H9 (cell line): ENCODE measurements at regions not wholly inside any gene's neighbourhood (a gene's known extent, or its start where the extent isn't known, plus 50 kb on each side); places are given as distances from the start of the nearest gene placed in this dataset.
"Not testable (repeated sequence)": the region's sequence is repeated elsewhere in the genome, so short reads cannot be mapped to it uniquely, and the experiment has no call there.

Experiments used
- DNase-seq: peaks from one replicate; pipeline ENCODE4 v3.0.0-alpha.2; 2017
- H2AFZ ChIP-seq: one replicate; pipeline ENCODE4 v1.6.1; 2013; ENCODE audit warnings: mild to moderate bottlenecking, low read length, control low read depth, moderate library complexity
- H2AK5ac ChIP-seq: 2 replicates; pipeline ENCODE4 v1.6.1; 2013; ENCODE audit warnings: low read length, control low read depth, mixed read lengths; ENCODE audit not compliant: insufficient read length
- H2BK120ac ChIP-seq: one replicate; pipeline ENCODE4 v1.6.1; 2013; ENCODE audit warnings: low read depth, mild to moderate bottlenecking, low read length, control low read depth, inconsistent platforms; ENCODE audit not compliant: poor library complexity, severe bottlenecking
- H2BK12ac ChIP-seq: 2 replicates; pipeline ENCODE4 v1.6.1; 2013; ENCODE audit warnings: low read length, control low read depth, mixed read lengths, low read depth; ENCODE audit not compliant: insufficient read length
- H2BK15ac ChIP-seq: 2 replicates; pipeline ENCODE4 v1.6.1; 2013; ENCODE audit warnings: low read depth, low read length, control low read depth
- H2BK20ac ChIP-seq: one replicate; pipeline ENCODE4 v1.6.1; 2013; ENCODE audit warnings: low read depth, mild to moderate bottlenecking, low read length, control low read depth, inconsistent platforms; ENCODE audit not compliant: poor library complexity, severe bottlenecking
- H2BK5ac ChIP-seq: 2 replicates; pipeline ENCODE4 v1.6.1; 2013; ENCODE audit warnings: low read length, control low read depth, mixed read lengths; ENCODE audit not compliant: insufficient read length
- H3K14ac ChIP-seq: 2 replicates; pipeline ENCODE4 v1.6.1; 2013; ENCODE audit warnings: low read length, control low read depth; ENCODE audit not compliant: insufficient read depth
- H3K18ac ChIP-seq: 2 replicates; pipeline ENCODE4 v1.6.1; 2013; ENCODE audit warnings: low read depth, mild to moderate bottlenecking, mixed read lengths, low read length, control low read depth; ENCODE audit not compliant: insufficient read length
- H3K23ac ChIP-seq: 2 replicates; pipeline ENCODE4 v1.6.1; 2013; ENCODE audit warnings: low read length, control low read depth, mixed read lengths, low read depth; ENCODE audit not compliant: insufficient read length
- H3K23me2 ChIP-seq: 2 replicates; pipeline ENCODE4 v1.6.1; 2013; ENCODE audit warnings: low read depth, mild to moderate bottlenecking, mixed read lengths, low read length, control low read depth; ENCODE audit not compliant: insufficient read length, poor library complexity, severe bottlenecking
- H3K27ac ChIP-seq: 2 replicates; pipeline ENCODE4 v1.5.1; 2013; ENCODE audit warnings: low read length, control low read depth, mixed read lengths, low read depth; ENCODE audit not compliant: insufficient read length
- H3K27me3 ChIP-seq: 2 replicates; pipeline ENCODE4 v1.6.1; 2013; ENCODE audit warnings: low read length, control low read depth, inconsistent platforms; ENCODE audit not compliant: insufficient read depth
- H3K4ac ChIP-seq: 2 replicates; pipeline ENCODE4 v1.6.1; 2013; ENCODE audit warnings: low read depth, mild to moderate bottlenecking, control low read depth, inconsistent platforms, low read length, moderate library complexity
- H3K4me1 ChIP-seq: 2 replicates; pipeline ENCODE4 v1.6.1; 2013; ENCODE audit warnings: low read length, control low read depth, inconsistent platforms; ENCODE audit not compliant: insufficient read depth
- H3K4me2 ChIP-seq: 2 replicates; pipeline ENCODE4 v1.6.1; 2013; ENCODE audit warnings: low read length, control low read depth, mixed read lengths; ENCODE audit not compliant: insufficient read length, insufficient read depth
- H3K56ac ChIP-seq: 2 replicates; pipeline ENCODE4 v1.6.1; 2013; ENCODE audit warnings: low read depth, mild to moderate bottlenecking, mixed read lengths, low read length, control low read depth; ENCODE audit not compliant: insufficient read length
- H3K79me1 ChIP-seq: 2 replicates; pipeline ENCODE4 v1.6.1; 2013; ENCODE audit warnings: low read depth, mild to moderate bottlenecking, moderate library complexity, low read length, control low read depth, inconsistent platforms; ENCODE audit not compliant: insufficient read depth, poor library complexity, severe bottlenecking
- H3K79me2 ChIP-seq: 2 replicates; pipeline ENCODE4 v1.6.1; 2013; ENCODE audit warnings: low read length, control low read depth, inconsistent platforms; ENCODE audit not compliant: insufficient read depth
- H3K9ac ChIP-seq: 2 replicates; pipeline ENCODE4 v1.6.1; 2013; ENCODE audit warnings: low read length, control low read depth, mixed read lengths; ENCODE audit not compliant: insufficient read length; ENCODE audit errors: extremely low read depth
- H3K9me3 ChIP-seq: one replicate; pipeline ENCODE4 v1.6.1; 2013; ENCODE audit warnings: low read depth, low read length, inconsistent platforms; ENCODE audit not compliant: control insufficient read depth
- H3T11ph ChIP-seq: one replicate; pipeline ENCODE4 v1.6.1; 2013; ENCODE audit warnings: mild to moderate bottlenecking, low read length, control low read depth, inconsistent platforms
- H4K20me1 ChIP-seq: one replicate; pipeline ENCODE4 v1.6.1; 2013; ENCODE audit not compliant: control insufficient read depth, insufficient read length, insufficient read depth
- H4K5ac ChIP-seq: 2 replicates; pipeline ENCODE4 v1.6.1; 2013; ENCODE audit warnings: low read depth, mild to moderate bottlenecking, mixed read lengths, low read length, control low read depth; ENCODE audit not compliant: insufficient read length
- H4K8ac ChIP-seq: replicated peaks from 2 replicates; pipeline ENCODE4 v1.6.1; 2013; ENCODE audit warnings: low read length, control low read depth, mixed read lengths, low read depth; ENCODE audit not compliant: insufficient read length
- H4K91ac ChIP-seq: 2 replicates; pipeline ENCODE4 v1.6.1; 2013; ENCODE audit warnings: low read depth, mild to moderate bottlenecking, moderate library complexity, mixed read lengths, low read length, control low read depth; ENCODE audit not compliant: insufficient read length
- H3K27ac Mint-ChIP-seq, 3 experiments: 2 replicates in 2 of 3; 3 replicates in 1 of 3; pipeline ENCODE4 v1.8.0; 2020 to 2021; ENCODE audit warnings: mixed read lengths in 3 of 3, mild to moderate bottlenecking in 1 of 3, moderate library complexity in 1 of 3
- H3K27me3 Mint-ChIP-seq: 2 replicates; pipeline ENCODE4 v1.8.0; 2021; ENCODE audit warnings: low read depth, mild to moderate bottlenecking, moderate library complexity, mixed read lengths
- H3K36me3 Mint-ChIP-seq, 3 experiments: 2 replicates in 2 of 3; 3 replicates in 1 of 3; pipeline ENCODE4 v1.8.0; 2020 to 2021; ENCODE audit warnings: low read depth in 3 of 3, mixed read lengths in 3 of 3; ENCODE audit not compliant: insufficient read depth in 1 of 3
- H3K4me1 Mint-ChIP-seq, 2 experiments: 2 replicates each; pipeline ENCODE4 v1.8.0; 2020; ENCODE audit warnings: mixed read lengths in 2 of 2
- H3K4me3 Mint-ChIP-seq, 2 experiments: 2 replicates in 1 of 2; 3 replicates in 1 of 2; pipeline ENCODE4 v1.8.0; 2020 to 2021; ENCODE audit warnings: mild to moderate bottlenecking in 2 of 2, mixed read lengths in 2 of 2, moderate library complexity in 1 of 2
- H3K9me3 Mint-ChIP-seq, 2 experiments: 2 replicates in 1 of 2; 3 replicates in 1 of 2; pipeline ENCODE4 v1.8.0; 2020; ENCODE audit warnings: mild to moderate bottlenecking in 2 of 2, mixed read lengths in 2 of 2, moderate library complexity in 1 of 2
- WGBS: extraction: QIAGEN DNeasy Blood & Tissue Kit; methylation state at CpG from one replicate; pipeline ENCODE4 v1.1.7; 2013; ENCODE audit warnings: missing lambda C conversion rate, low lambda C conversion rate, mixed read lengths; ENCODE audit not compliant: insufficient read length; ENCODE audit errors: extremely low coverage; 5-methylcytosine and 5-hydroxymethylcytosine counted together
- TF ChIP-seq, protein P1 (sequence below): fragments of 200-600 bp; sonication (generic); conservative IDR thresholded peaks from 3 replicates; pipeline ENCODE4 v1.8.0; 2021; ENCODE audit warnings: antibody characterized with exemption, mild to moderate bottlenecking

DNA sequence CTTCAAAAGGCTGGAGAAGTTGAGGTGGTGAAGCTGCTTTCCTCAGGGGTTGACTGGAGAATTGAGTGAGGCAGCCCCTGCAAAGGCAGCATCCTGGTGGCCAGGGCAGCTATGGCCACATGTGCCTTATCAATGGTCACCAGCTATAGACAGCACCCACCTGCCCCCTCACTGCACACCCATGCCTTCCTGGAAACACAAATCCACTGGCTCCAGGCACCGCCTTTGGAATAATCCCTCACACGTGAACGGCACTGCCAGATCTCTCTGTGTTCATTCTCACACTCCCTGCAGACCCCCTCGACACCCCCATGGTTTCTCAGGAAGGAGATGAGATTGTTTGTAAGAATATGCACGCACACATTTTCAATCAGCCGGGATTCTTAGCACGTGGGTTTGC is 1297.8 kb downstream of the TBC1D22A start:
- Mint-ChIP-seq H3K4me3 (no peak overlapping the region), H3K27me3 (peaks cover 10% of the 10 kb centered on the region), H3K4me1 (no peaks in the 10 kb centered on the region), H3K36me3 (no peaks in the 10 kb centered on the region), H3K27ac (peak overlapping the region in 1 of 3 experiments; percentile 43; a peak in 1 of 7 replicates), H3K9me3 (peaks cover 0 to 2% of the 10 kb centered on the region in 2 experiments; a peak in 2 of 5 replicates)
- no peak overlapping the region for H3K9ac ChIP-seq
- no peak overlapping the region for H2BK12ac ChIP-seq
- H2AK5ac ChIP-seq: no peak overlapping the region
- H4K91ac ChIP-seq: no peak overlapping the region
- no peak overlapping the region for H3K23ac ChIP-seq
- H3K27ac ChIP-seq: no peak overlapping the region
- no peak overlapping the region for H3K56ac ChIP-seq
- no peak overlapping the region for H2BK20ac ChIP-seq
- no peak overlapping the region for H2BK120ac ChIP-seq
- H3K79me2 ChIP-seq: no peaks in the 10 kb centered on the region
- no peak overlapping the region for H4K8ac ChIP-seq
- no peaks in the 10 kb centered on the region for H3K23me2 ChIP-seq
- H4K20me1 ChIP-seq: peaks cover 4% of the 10 kb centered on the region
- WGBS: no CpG with 5 or more reads among the region's 7 CpGs
- DNase-seq: no peak
- no peaks in the 10 kb centered on the region for H3K79me1 ChIP-seq
- H3K14ac ChIP-seq: no peak overlapping the region
- H2AFZ ChIP-seq: no peak overlapping the region
- no peak overlapping the region for H3T11ph ChIP-seq
- H3K18ac ChIP-seq: no peak overlapping the region
- no peak overlapping the region for H4K5ac ChIP-seq
- H2BK5ac ChIP-seq: no peak overlapping the region
- H3K4me2 ChIP-seq: no peak overlapping the region
- no peaks in the 10 kb centered on the region for H3K27me3 ChIP-seq
- no peak overlapping the region for H3K4ac ChIP-seq
- no peaks in the 10 kb centered on the region for H3K9me3 ChIP-seq
- H3K4me1 ChIP-seq: no peaks in the 10 kb centered on the region
- TF ChIP-seq, protein P1, sequence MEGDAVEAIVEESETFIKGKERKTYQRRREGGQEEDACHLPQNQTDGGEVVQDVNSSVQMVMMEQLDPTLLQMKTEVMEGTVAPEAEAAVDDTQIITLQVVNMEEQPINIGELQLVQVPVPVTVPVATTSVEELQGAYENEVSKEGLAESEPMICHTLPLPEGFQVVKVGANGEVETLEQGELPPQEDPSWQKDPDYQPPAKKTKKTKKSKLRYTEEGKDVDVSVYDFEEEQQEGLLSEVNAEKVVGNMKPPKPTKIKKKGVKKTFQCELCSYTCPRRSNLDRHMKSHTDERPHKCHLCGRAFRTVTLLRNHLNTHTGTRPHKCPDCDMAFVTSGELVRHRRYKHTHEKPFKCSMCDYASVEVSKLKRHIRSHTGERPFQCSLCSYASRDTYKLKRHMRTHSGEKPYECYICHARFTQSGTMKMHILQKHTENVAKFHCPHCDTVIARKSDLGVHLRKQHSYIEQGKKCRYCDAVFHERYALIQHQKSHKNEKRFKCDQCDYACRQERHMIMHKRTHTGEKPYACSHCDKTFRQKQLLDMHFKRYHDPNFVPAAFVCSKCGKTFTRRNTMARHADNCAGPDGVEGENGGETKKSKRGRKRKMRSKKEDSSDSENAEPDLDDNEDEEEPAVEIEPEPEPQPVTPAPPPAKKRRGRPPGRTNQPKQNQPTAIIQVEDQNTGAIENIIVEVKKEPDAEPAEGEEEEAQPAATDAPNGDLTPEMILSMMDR: no peak
- H2BK15ac ChIP-seq: no peak overlapping the region

DNA sequence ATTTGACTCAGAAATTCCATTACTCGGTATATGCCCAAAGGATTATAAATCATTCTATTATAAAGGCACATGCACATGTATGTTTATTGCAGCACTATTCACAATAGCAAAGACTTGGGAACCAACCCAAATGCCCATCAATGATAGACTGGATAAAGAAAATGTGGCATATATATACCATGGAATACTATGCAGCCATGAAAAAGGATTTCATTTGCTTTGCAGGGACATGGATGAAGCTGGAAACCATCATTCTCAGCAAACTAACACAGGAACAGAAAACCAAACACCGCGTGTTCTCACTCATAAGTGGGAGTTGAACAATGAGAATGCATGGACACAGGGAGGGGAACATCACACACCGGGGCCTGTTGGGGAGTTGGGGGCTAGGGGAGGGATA is 1297.1 kb downstream of the TBC1D22A start:
- H3K36me3 Mint-ChIP-seq, H3K23me2 ChIP-seq, H3K79me2 ChIP-seq, H3K27me3 Mint-ChIP-seq, H2BK12ac ChIP-seq, H3K14ac ChIP-seq, H4K5ac ChIP-seq, H3K4me2 ChIP-seq, H3K4me3 Mint-ChIP-seq, H3T11ph ChIP-seq, H2BK120ac ChIP-seq, H3K27ac ChIP-seq, H3K23ac ChIP-seq, H3K9me3 Mint-ChIP-seq, H2AFZ ChIP-seq, DNase-seq, H3K4me1 Mint-ChIP-seq, H2BK20ac ChIP-seq, H3K4me1 ChIP-seq, H4K8ac ChIP-seq, H3K79me1 ChIP-seq, H3K18ac ChIP-seq, H2AK5ac ChIP-seq, H2BK5ac ChIP-seq, H3K9ac ChIP-seq, H4K20me1 ChIP-seq, H3K56ac ChIP-seq, H4K91ac ChIP-seq, H2BK15ac ChIP-seq, H3K27me3 ChIP-seq, H3K27ac Mint-ChIP-seq, H3K9me3 ChIP-seq, H3K4ac ChIP-seq: not testable (repeated sequence)
- WGBS: no CpG with 5 or more reads among the region's 4 CpGs
